Endothelial cell of umbilical vein (primary cell): ENCODE measurements at regions not wholly inside any gene's neighbourhood (a gene's known extent, or its start where the extent isn't known, plus 50 kb on each side); places are given as distances from the start of the nearest gene placed in this dataset.

Source experiments
- BruUV-seq: library from RNA; stranded (reverse); fragments of 400-500 nt; replicated peaks from 2 replicates; lab custom pipeline; 2021; lab: Mats Ljungman, UMichigan
- CTCF ChIA-PET: fragments of 300-600, 350-600 bp; sonication (Branson Sonifier 250); formaldehyde crosslinking; loops from one replicate; lab custom pipeline; 2021; ENCODE audit warnings: antibody characterized with exemption, inconsistent platforms; lab: Charles Lee
- POLR2A ChIA-PET: fragments of 300-600, 350-600 bp; sonication (Branson Sonifier 250); formaldehyde crosslinking; loops from one replicate; lab custom pipeline; 2021; ENCODE audit warnings: antibody characterized with exemption, inconsistent platforms; lab: Charles Lee
- DNase-seq: peaks from one replicate; pipeline ENCODE4 v3.0.0-alpha.2; 2011; ENCODE audit warnings: low read depth, low spot score
- FAIRE-seq: peaks from 2 replicates; lab custom pipeline; 2011; peaks lifted over from hg19 to GRCh38; lab: Jason Lieb, UNC
- H2AFZ ChIP-seq: 2 replicates; pipeline ENCODE4 v1.6.0; 2012; ENCODE audit warnings: low read depth, low read length, control low read depth, inconsistent platforms
- H3K27ac ChIP-seq: 2 replicates; pipeline ENCODE4 v1.5.1; 2011; ENCODE audit warnings: low read depth, mild to moderate bottlenecking, control low read depth, low read length, moderate library complexity; ENCODE audit not compliant: insufficient read depth
- H3K27me3 ChIP-seq, 2 experiments: 2 replicates each; pipeline versions ENCODE4 v1.6.0 to v1.6.1; 2011; ENCODE audit warnings: low read length in 2 of 2, mixed read lengths in 1 of 2; ENCODE audit not compliant: control insufficient read depth in 2 of 2, insufficient read depth in 2 of 2
- H3K36me3 ChIP-seq, 2 experiments: 2 replicates in 1 of 2; 3 replicates in 1 of 2; pipeline ENCODE4 v1.5.1; 2011; ENCODE audit warnings: low read length in 2 of 2, mild to moderate bottlenecking in 1 of 2, moderate library complexity in 1 of 2; ENCODE audit not compliant: control insufficient read depth in 2 of 2, insufficient read depth in 2 of 2; ENCODE audit errors: extremely low read depth in 1 of 2
- H3K4me1 ChIP-seq: 3 replicates; pipeline ENCODE4 v1.5.1; 2011; ENCODE audit warnings: mild to moderate bottlenecking, low read length; ENCODE audit not compliant: control insufficient read depth, insufficient read depth; ENCODE audit errors: extremely low read depth
- H3K4me2 ChIP-seq: 2 replicates; pipeline ENCODE4 v1.6.1; 2011; ENCODE audit warnings: low read length, control low read depth, mixed read lengths; ENCODE audit not compliant: insufficient read depth
- H3K4me3 ChIP-seq, 3 experiments: fragments of 200-600 bp in 1 of 3; sonication (generic), shearing (Covaris generic) in 1 of 3; replicated peaks in 1 of 3; 2 replicates each; pipeline ENCODE4 v1.5.1; 2011 to 2016; ENCODE audit warnings: control low read depth in 3 of 3, low read length in 3 of 3, mild to moderate bottlenecking in 2 of 3, inconsistent platforms in 1 of 3, low read depth in 1 of 3, moderate library complexity in 1 of 3; ENCODE audit not compliant: insufficient read depth in 1 of 3
- H3K79me2 ChIP-seq: 2 replicates; pipeline ENCODE4 v1.6.0; 2012; ENCODE audit warnings: low read length, inconsistent platforms; ENCODE audit not compliant: control insufficient read depth, insufficient read depth
- H3K9ac ChIP-seq: replicated peaks from 2 replicates; pipeline ENCODE3; 2011; ENCODE audit warnings: low read length, control low read depth; ENCODE audit not compliant: insufficient read depth; ENCODE audit errors: extremely low read depth
- H3K9me1 ChIP-seq: replicated peaks from 3 replicates; pipeline ENCODE4 v1.6.0; 2011; ENCODE audit warnings: mild to moderate bottlenecking, low read length; ENCODE audit not compliant: control insufficient read depth, insufficient read depth; ENCODE audit errors: extremely low read depth
- H3K9me3 ChIP-seq: replicated peaks from 2 replicates; pipeline ENCODE4 v1.5.1; 2012; ENCODE audit warnings: low read length, inconsistent platforms; ENCODE audit not compliant: control insufficient read depth, insufficient read depth
- H4K20me1 ChIP-seq: replicated peaks from 2 replicates; pipeline ENCODE3; 2011; ENCODE audit warnings: mild to moderate bottlenecking, low read length; ENCODE audit not compliant: control insufficient read depth, insufficient read depth; ENCODE audit errors: extremely low read depth
- FOS ChIP-seq: IDR thresholded peaks from 2 replicates; pipeline ENCODE4 v1.6.1; 2011; ENCODE audit warnings: mild to moderate bottlenecking, low read length, moderate library complexity, borderline replicate concordance; ENCODE audit not compliant: insufficient read depth
- POLR2A ChIP-seq: IDR thresholded peaks from 2 replicates; pipeline ENCODE4 v1.6.1; 2012; ENCODE audit warnings: low read depth, mild to moderate bottlenecking, control low read depth, low read length
- POLR2AphosphoS5 ChIP-seq: IDR thresholded peaks from 2 replicates; pipeline ENCODE4 v1.6.1; 2012; ENCODE audit warnings: low read depth, mild to moderate bottlenecking, control low read depth, low read length, moderate library complexity; ENCODE audit not compliant: insufficient read depth
- dilution Hi-C: fragments of 300-500 bp; cut with MboI; formaldehyde crosslinking; loops from one replicate; pipeline ENCODE4 v1.15.0; 2019; ENCODE audit warnings: low sequenced_read_pairs; ENCODE audit not compliant: extremely low pct_ligation_motif_present
- intact Hi-C: fragments of 100-400 bp; cut with micrococcal nuclease; formaldehyde crosslinking; loops from one replicate; pipeline ENCODE4 v1.10.0; 2022
- TF ChIP-seq, protein P1 (sequence below), 2 donors: IDR thresholded peaks; 1 replicate in 1 of 2; 2 replicates in 1 of 2; pipeline ENCODE4 v1.5.1; 2011; ENCODE audit warnings: low read length in 2 of 2, mild to moderate bottlenecking in 2 of 2, moderate library complexity in 2 of 2, control low read depth in 1 of 2, inconsistent platforms in 1 of 2, low read depth in 1 of 2; ENCODE audit not compliant: insufficient read depth in 1 of 2; ENCODE audit errors: extremely low read depth in 1 of 2
- TF ChIP-seq, protein P2 (sequence below): IDR thresholded peaks from 2 replicates; pipeline ENCODE4 v1.6.1; 2011; ENCODE audit not compliant: insufficient read depth, insufficient read length

DNA sequence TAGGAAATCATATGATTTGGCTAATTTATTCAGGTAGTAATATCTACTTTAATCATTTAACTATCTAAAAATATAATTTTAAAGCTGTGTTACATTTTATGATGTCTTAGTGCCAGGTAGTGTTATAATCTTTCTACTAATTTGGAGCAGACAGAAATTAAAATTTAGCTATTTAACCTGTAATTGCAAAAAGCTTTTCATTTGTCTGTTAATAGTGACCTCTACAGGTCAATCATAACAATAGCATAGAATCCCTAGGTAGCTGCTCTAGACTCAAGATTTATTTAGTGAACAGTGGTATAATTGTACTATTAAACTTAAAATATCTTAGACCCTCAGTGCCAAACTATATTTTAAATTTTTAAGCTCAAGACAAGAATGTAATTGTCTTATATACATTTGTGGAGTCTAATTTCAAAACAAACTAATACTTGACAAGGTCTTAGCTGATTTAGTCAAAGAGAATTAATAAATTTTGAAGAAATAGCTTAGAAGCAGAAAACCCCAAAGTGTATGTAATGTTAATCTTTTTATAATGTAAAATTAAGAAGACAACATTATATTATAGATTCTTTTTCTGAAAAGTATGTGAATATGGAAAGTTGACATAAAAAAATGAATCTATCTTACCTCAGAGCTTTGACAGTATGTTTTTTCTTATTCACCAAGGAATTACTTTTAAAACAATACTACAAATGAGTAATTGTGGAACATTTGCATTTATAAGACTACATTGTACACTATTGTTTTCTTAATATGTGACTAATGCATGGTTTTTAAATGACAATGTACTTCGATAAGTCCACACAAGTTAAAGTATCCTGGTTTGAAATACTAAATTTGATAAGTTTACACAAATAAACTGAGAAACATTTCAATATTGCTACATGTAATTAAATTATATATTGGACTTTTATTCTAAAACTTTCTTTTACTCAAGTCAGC is 64.1 kb upstream of the RNPC3 start:
- H3K4me1 ChIP-seq, result peaks cover 5% of the 10 kb centered on the region
- intact Hi-C loops, result loop anchor here (1.0 to 5.0 kb wide), 2 partner anchors 355 to 1939 kb away; no protein-coding TSS in a partner anchor
- ChIA-PET POLR2A (no interaction called here), CTCF (interaction anchor here (0.7 to 2.4 kb wide), 35 partner anchors 10 to 1955 kb away, joined by 3 to 133 read pairs (median 5); partner anchors contain the start of gene COL11A1)
- no peak for FAIRE-seq
- DNase-seq, result peak; percentile 18
- no peaks in the 10 kb centered on the region for H3K9me1 ChIP-seq
- H3K4me3 ChIP-seq, result no peak overlapping the region
- BruUV-seq, result no TSS peak
- no peaks in the 10 kb centered on the region for H3K79me2 ChIP-seq
- H3K27me3 ChIP-seq, result no peaks in the 10 kb centered on the region
- H3K9me3 ChIP-seq, result no peaks in the 10 kb centered on the region
- no peak overlapping the region for H3K27ac ChIP-seq
- dilution Hi-C loops, result no loop called here
- H3K4me2 ChIP-seq, result no peak overlapping the region
- H3K9ac ChIP-seq, result no peak overlapping the region
- H2AFZ ChIP-seq, result no peak overlapping the region
- no peaks in the 10 kb centered on the region for H4K20me1 ChIP-seq
- H3K36me3 ChIP-seq, result no peaks in the 10 kb centered on the region
- TF ChIP-seq, protein P1, sequence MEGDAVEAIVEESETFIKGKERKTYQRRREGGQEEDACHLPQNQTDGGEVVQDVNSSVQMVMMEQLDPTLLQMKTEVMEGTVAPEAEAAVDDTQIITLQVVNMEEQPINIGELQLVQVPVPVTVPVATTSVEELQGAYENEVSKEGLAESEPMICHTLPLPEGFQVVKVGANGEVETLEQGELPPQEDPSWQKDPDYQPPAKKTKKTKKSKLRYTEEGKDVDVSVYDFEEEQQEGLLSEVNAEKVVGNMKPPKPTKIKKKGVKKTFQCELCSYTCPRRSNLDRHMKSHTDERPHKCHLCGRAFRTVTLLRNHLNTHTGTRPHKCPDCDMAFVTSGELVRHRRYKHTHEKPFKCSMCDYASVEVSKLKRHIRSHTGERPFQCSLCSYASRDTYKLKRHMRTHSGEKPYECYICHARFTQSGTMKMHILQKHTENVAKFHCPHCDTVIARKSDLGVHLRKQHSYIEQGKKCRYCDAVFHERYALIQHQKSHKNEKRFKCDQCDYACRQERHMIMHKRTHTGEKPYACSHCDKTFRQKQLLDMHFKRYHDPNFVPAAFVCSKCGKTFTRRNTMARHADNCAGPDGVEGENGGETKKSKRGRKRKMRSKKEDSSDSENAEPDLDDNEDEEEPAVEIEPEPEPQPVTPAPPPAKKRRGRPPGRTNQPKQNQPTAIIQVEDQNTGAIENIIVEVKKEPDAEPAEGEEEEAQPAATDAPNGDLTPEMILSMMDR (IDR thresholded peaks at IDR 0.05; ENCODE audit: extremely low read depth in 1 of 2, insufficient read depth in 1 of 2, low read depth in 1 of 2, low read length in 2 of 2), result peak; percentile 29
- TF ChIP-seq FOS (no peak), POLR2AphosphoS5 (no peak), POLR2A (no peak)
- TF ChIP-seq, protein P2, sequence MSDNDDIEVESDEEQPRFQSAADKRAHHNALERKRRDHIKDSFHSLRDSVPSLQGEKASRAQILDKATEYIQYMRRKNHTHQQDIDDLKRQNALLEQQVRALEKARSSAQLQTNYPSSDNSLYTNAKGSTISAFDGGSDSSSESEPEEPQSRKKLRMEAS, result no peak
